ENCODE measurements at regions not wholly inside any gene's neighbourhood (a gene's known extent, or its start where the extent isn't known, plus 50 kb on each side); places are given as distances from the start of the nearest gene placed in this dataset.

GRCh38 chr3:194844046-194844445, 158.4 kb downstream of the FAM43A start:
- CTCF ChIA-PET, result no interaction called here
- BruUV-seq (replicated peaks), result no TSS peak
- intact Hi-C loops (cut with micrococcal nuclease; ENCODE audit: unreplicated experiment), result loop anchor here (5.0 kb wide), 1 partner anchor 77 kb away; no protein-coding TSS in a partner anchor

GRCh38 chr3:194849166-194849875, 163.6 kb downstream of the FAM43A start:
- H2AFZ ChIP-seq, result no peak overlapping the region
- no peaks in the 10 kb centered on the region for H3K9me2 ChIP-seq (ENCODE audit: insufficient read depth)
- H3K4me3 ChIP-seq, result no peak overlapping the region
- TF ChIP-seq EZH2 (IDR thresholded peaks at IDR 0.05; ENCODE audit: low read depth) (no peak), CTCF (conservative IDR thresholded peaks at IDR 0.05) (no peak)
- ChIA-PET POLR2A (ENCODE audit: unreplicated experiment) (interaction anchor here (0.7 kb wide), 1 partner anchor 167 kb away, joined by 5 read pairs; no protein-coding TSS in a partner anchor), CTCF (no interaction called here)
- no TSS peak for BruUV-seq (replicated peaks)
- H3K4me1 ChIP-seq (replicated peaks; ENCODE audit: insufficient read depth), result peaks cover 11% of the 10 kb centered on the region
- no peak for DNase-seq
- H3K27ac ChIP-seq, result no peak overlapping the region
- no peaks in the 10 kb centered on the region for H3F3A ChIP-seq (ENCODE audit: insufficient read depth, low read depth)
- no peaks in the 10 kb centered on the region for H3K36me3 ChIP-seq (ENCODE audit: low read depth)
- H3K9me3 ChIP-seq (ENCODE audit: insufficient read depth, low read depth), result no peaks in the 10 kb centered on the region
- no peaks in the 10 kb centered on the region for H4K20me1 ChIP-seq (ENCODE audit: insufficient read depth)
- H3K4me2 ChIP-seq, result no peak overlapping the region
- intact Hi-C loops (cut with micrococcal nuclease; ENCODE audit: unreplicated experiment), result no loop called here
- no peaks in the 10 kb centered on the region for H3K27me3 ChIP-seq (ENCODE audit: insufficient read depth, low read depth)
- H3K79me2 ChIP-seq (ENCODE audit: low read depth), result no peaks in the 10 kb centered on the region

More at GRCh38 chr3:194844046-194844445, 158.4 kb downstream of the FAM43A start:
- peaks cover 13% of the 10 kb centered on the region for H3K4me1 ChIP-seq (replicated peaks; ENCODE audit: insufficient read depth)
- no peaks in the 10 kb centered on the region for H3K9me2 ChIP-seq (ENCODE audit: insufficient read depth)
- POLR2A ChIA-PET (ENCODE audit: unreplicated experiment), result interaction anchor here (0.6 kb wide), 1 partner anchor 156 kb away, joined by 4 read pairs; no protein-coding TSS in a partner anchor
- H3F3A ChIP-seq (ENCODE audit: insufficient read depth, low read depth), result peaks cover 21% of the 10 kb centered on the region
- H3K27me3 ChIP-seq (ENCODE audit: insufficient read depth, low read depth), result no peaks in the 10 kb centered on the region
- no peaks in the 10 kb centered on the region for H3K36me3 ChIP-seq (ENCODE audit: low read depth)
- H2AFZ ChIP-seq, result no peak overlapping the region
- no peak for TF ChIP-seq EZH2 (IDR thresholded peaks at IDR 0.05; ENCODE audit: low read depth)
- TF ChIP-seq CTCF (conservative IDR thresholded peaks at IDR 0.05), result no peak
- no peaks in the 10 kb centered on the region for H3K79me2 ChIP-seq (ENCODE audit: low read depth)
- no peaks in the 10 kb centered on the region for H4K20me1 ChIP-seq (ENCODE audit: insufficient read depth)
- no peak overlapping the region for H3K4me3 ChIP-seq
- H3K4me2 ChIP-seq, result no peak overlapping the region
- no peak overlapping the region for H3K27ac ChIP-seq
- H3K9me3 ChIP-seq (ENCODE audit: insufficient read depth, low read depth), result peaks cover 6% of the 10 kb centered on the region; the same call in 1 of the 2 replicates
- no peak for DNase-seq

GRCh38 chr3:194851254-194851653, 165.6 kb downstream of the FAM43A start:
- ChIA-PET CTCF (no interaction called here), POLR2A (ENCODE audit: unreplicated experiment) (no interaction called here)
- intact Hi-C loops (cut with micrococcal nuclease; ENCODE audit: unreplicated experiment), result no loop called here
- TF ChIP-seq CTCF (conservative IDR thresholded peaks at IDR 0.05), result no peak
- TF ChIP-seq EZH2 (IDR thresholded peaks at IDR 0.05; ENCODE audit: low read depth), result no peak
- H3K4me3 ChIP-seq, result no peak overlapping the region
- no peaks in the 10 kb centered on the region for H3K79me2 ChIP-seq (ENCODE audit: low read depth)
- no peak overlapping the region for H3K4me2 ChIP-seq
- H3K4me1 ChIP-seq (replicated peaks; ENCODE audit: insufficient read depth), result peaks cover 11% of the 10 kb centered on the region
- H3F3A ChIP-seq (ENCODE audit: insufficient read depth, low read depth), result no peaks in the 10 kb centered on the region
- no peaks in the 10 kb centered on the region for H3K9me2 ChIP-seq (ENCODE audit: insufficient read depth)
- DNase-seq, result no peak
- no peak overlapping the region for H2AFZ ChIP-seq
- H4K20me1 ChIP-seq (ENCODE audit: insufficient read depth), result no peaks in the 10 kb centered on the region
- no TSS peak for BruUV-seq (replicated peaks)
- no peaks in the 10 kb centered on the region for H3K27me3 ChIP-seq (ENCODE audit: insufficient read depth, low read depth)
- H3K27ac ChIP-seq, result no peak overlapping the region
- H3K36me3 ChIP-seq (ENCODE audit: low read depth), result no peaks in the 10 kb centered on the region
- H3K9me3 ChIP-seq (ENCODE audit: insufficient read depth, low read depth), result no peaks in the 10 kb centered on the region
